NCI-H2227 treated with DMSO at 0.1 percent for 48 hours (cell line): ENCODE measurements at regions not wholly inside any gene's neighbourhood (a gene's known extent, or its start where the extent isn't known, plus 50 kb on each side); places are given as distances from the start of the nearest gene placed in this dataset.
"Not testable (repeated sequence)": the region's sequence is repeated elsewhere in the genome, so short reads cannot be mapped to it uniquely, and the experiment has no call there.

ENCODE experiments used
- DNase-seq: peaks from one replicate; lab custom pipeline; 2025; lab: John Stamatoyannopoulos, UW

DNA sequence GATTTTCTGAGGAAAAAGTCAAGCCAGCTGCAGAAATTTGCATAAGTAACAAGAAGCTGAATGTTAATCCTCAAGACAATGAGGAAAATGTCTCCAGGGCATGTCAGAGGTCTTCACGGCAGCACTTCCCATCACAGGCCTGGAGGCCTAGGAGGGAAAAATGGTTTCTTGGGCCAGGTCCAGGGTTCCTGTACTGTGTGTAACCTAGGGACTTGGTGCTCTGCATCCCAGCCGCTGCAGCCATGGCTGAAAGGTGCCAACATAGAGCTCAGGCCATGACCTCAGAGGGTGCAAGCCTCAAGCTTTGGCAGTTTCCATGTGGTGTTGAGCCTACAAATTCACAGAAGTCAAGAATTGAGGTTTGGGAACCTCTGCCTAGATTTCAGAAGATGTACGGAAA lies 144.1 kb downstream of the AKR1D1 start:
- not testable (repeated sequence) for DNase-seq

DNA sequence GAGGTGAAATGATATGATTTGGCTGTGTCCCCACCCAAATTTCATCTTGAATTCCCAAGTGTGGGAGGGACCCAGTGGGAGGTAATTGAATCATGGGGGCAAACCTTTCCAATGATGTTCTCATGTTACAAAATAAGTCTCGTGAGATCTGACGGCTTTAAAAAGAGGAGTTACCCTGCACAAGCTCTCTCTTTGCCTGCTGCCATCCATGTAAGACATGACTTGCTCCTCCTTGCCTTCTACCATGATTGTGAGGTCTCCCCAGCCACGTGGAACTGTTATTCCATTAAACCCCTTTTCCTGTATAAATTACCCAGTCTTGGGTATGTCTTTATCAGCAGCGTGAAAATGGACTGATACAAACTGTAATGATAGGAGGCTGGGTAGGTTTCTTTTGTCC lies 145.1 kb downstream of the AKR1D1 start:
- DNase-seq = not testable (repeated sequence)

DNA sequence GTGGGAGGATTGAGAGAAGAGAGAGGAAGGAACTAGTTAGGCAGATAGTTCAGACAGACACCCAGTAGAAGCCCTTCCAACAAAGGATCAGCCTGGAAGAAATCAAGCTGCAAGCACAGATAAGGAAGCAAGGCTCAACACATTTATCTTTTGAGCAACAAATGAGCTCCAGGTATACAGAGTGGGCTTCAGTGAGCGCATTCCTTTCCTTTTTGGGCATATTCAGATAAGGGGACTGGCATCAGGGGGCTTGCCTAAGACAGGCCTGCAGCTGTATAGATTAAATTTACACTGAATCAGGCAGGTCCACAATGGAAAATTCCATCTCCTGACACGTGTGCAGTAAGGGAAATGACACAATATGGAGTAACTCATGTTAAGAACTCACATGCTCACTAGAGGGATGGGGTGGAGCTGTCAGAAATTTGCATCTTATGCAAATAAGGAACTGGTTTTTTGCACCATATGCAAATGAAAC lies 147.2 kb downstream of the AKR1D1 start:
- no peak for DNase-seq

DNA sequence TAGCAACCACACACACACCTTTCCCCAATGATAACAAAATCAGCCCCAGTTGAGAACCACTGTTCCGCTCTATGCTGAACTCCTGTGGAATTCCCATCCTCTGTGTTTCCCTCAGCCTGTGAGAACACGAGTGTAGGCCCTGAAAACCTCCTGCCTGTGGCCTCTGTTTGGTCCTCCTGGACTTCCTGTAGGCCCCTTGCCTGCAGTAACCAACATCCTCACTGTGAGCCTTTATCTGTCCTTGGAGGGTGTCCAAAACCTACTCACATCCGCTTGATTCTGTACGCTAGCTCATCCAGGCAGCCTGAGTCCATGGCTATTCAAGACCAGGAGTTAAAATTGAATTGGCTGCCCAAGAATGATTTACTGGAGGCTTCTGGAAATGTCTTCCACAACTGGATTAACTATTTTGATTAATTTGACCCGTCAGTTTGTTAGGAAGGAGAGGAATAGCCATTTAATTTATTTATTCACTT lies 149.8 kb downstream of the AKR1D1 start:
- no peak for DNase-seq

DNA sequence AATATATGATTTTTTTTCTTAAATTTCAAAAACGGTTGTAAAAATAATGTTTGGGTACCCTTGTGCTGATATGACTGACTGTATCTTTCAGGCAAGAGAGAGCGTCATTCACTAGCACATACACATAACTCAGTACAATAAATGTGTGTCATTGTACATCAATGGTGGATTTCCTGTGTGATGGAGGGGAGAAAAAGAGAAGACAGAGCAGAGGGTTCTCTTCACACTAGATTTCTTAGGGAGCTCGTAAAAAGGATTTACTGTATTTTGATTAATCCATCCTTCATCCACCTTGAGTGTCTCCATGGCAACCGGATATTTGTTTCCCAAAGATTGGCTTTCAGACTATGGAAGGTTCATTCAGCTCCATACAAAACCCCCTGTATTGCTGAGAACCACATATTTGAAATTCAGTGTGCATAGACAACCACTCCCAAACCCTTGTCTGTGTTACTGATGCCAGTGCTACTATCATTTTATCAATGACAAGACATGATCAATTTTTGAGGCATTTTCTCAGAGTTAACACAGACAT lies 150.6 kb downstream of the AKR1D1 start:
- DNase-seq = no peak

DNA sequence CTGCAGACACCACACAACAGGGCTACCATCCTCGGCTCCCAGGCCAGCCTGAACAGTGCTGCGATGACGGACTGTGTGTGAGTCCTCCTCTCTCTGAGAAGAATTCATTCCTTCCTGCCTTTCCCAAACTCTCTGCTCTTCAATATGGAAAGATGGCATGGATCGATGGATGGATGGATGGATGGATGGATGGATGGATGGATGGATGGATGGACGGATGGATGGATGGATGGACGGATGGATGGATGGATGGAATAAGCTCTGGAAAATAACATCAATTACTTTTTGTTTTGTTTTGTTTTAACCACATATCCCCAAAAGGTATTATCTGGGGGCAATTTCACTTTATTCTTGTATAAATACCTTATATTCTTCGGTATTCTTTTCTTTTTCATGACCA lies 151.9 kb downstream of the AKR1D1 start:
- DNase-seq = no peak

DNA sequence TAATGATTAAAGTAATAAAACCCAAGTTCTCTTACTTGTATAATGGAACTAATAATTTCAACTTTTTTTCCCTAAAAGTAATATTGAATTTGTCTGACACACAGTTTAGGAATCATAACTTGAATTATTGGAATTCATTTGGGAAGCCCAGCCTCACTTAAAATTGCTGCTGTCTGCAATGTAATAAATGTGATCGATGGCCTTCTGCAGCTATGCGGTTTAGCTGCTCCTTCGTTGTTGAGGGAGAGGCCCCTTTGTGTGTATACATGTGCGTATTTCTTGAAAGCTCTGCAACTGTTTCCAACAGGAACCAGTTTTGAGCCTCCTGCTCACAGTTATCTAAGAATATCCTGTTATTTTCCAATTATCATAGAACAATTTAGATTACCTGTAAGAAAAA lies 152.5 kb downstream of the AKR1D1 start:
- no peak for DNase-seq

DNA sequence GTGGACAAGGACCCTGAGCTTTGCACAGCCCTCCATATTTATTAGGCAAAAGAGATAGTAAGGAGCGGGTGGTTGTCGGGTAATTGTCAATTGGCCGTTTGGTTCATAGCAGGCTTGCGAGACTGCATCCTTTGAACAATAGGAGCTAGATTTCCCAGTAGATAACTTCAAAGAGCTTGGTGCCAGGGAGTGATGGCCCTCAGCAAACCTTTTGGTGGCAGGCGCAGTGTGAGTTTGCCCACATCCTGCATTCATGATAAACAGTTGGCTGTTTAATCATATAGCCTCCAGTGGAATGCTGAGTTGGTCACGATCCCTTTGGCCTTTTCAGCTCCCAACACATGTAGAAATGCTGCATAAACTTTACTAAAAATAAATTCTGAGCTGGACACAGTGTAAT lies 156.9 kb downstream of the AKR1D1 start:
- DNase-seq = no peak

DNA sequence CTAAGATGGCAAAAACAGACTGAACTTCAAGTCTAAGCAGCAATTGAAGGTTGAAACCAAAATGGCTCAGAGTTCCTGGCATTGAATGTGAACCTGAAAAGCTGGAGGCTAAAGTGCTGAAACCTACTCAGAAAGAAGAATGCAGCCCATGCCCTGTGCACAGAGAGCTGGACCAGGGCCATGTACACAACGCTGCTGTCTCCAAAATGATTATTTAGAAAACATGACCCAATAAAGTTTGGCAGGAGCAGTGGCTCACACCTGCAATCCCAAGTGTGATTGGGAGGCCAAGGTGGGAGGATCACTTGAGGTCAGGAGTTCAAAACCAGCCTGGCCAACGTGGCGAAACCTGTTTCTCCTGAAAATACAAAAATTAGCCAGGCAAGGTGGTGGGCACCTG lies 158.9 kb downstream of the AKR1D1 start:
- no peak for DNase-seq

DNA sequence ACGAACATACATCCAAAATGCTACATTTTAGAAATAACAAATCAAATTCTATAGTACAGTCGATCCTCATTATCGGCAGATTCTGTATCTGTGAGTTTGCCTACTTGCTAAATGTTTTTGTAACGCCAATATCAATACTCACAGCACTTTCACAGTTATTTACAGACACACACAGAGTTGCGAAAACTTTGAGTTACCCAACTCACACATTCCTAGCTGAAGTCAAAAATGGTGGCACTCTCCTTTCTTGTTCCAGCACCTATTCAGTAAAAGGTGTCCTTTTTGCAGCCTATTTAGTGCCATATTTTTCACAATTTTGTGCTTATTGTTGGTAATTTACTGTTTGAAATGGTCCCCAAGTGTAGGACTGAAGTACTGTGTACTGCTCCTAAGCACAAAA lies 161.7 kb downstream of the AKR1D1 start:
- no peak for DNase-seq

DNA sequence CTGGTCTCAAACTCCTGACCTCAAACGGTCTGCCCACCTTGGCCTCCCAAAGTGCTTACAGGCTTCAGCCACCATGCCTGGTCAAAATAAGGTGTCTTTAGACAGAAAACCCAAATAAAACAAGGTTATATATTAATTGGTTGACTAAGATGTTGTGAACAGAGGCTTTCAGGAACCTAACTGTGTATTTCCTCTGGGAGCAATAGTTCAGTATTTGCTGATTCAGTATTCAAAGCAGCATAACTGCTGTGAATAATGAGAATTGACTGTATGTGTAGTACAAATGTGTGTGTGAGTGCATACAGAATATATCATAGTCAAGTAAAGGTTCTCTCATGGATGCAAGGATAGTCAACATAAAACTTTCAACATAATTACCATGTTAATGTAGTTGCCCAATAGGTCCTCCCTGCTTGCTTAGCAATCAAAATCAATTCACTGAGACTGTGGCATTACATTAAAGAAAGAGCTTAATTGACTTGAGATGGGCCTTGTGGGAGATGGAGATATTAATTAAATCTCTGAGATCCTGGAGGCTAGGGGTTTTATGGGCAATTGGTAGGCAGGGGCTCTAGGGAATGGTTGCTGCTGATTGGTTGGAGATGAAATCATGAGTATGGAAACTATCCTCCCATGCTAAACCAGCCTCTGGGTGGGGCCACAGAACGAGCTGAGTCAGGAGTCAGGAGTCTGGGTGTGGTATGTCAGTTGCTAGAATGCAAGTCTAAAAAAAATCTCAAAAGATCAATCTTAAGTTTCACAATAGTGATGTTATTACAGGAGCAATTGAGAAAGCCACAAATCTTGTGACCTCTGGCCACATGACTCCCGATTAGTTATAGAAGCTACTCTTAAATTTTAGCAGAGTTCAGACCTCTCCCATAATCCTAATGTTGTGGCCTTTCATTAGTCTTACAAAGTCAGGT lies 162.7 kb downstream of the AKR1D1 start:
- no peak for DNase-seq

DNA sequence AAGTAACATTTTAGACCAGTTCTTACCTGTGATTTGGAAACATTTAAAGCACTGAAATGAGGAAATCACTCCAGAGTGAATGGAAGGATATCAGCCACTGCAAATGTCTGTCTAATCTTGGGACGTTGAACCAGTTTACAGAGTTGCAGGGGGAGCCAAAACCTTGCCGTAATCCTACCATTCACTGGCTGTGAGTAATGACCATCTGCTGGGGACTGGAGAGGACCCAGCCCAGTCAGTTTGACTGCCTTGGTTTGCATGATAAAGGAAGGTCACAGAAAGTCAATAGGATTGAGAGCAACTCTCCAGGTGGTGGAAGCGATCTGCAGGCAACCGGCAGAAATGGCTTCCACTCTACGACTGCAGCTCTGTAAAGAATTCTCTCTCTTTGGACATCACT lies 167.2 kb downstream of the AKR1D1 start:
- DNase-seq = peak; percentile 82

DNA sequence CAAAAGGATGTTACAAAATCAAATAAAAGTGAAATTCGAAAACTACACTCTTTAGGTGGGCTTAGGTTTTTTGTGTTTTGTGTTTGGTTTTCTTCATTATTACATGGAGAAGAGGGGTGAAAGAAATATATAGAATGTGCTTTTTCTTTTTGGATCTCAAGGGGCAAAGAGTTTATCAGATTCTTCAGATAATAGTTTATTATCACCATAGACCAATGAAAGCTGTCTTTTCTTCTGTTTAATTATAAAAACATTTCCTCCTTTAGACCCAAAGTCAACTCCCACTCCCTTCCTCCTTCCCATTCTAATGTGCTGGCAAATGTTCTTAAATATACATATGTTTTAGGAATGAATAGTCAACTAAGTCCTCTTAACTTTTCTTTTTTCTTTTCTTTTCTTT lies 167.6 kb downstream of the AKR1D1 start:
- DNase-seq = no peak

DNA sequence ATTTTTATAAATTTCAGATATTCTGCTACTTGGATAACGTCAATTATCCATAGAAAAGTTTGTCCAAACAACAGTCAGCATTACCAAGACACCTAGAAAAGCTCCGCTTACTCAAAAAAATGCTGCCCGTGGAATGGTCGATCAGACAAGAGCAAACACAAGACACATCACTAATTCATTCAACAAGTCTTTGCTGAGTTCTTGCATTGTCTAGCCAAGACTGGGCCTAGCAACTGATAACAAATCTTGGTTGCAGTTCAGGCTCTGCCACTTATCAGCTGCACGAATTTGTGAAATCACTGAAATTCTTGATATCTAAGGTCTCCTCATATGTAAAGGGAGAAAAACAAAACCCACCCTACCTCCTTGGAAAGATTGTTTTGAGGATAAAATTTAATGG lies 168.3 kb downstream of the AKR1D1 start:
- no peak for DNase-seq

DNA sequence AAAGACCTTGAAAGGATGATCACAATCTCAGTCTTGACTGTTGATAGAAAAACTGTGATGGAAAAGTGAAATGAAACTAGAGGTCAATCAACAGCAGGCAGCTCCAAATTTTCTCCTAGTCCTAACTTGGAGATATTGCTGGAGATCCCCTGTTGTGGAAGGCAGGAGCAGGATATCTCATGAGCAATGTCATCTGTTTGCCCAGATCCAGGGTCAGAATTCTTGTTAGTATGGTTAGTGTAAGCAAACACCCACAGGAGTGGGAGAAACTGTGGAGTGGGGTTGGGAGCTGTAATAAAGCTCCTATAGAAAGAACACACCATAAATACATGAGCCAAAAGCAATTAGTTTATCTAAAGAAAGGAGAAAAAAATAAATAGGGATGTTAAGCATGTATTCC lies 169.0 kb downstream of the AKR1D1 start:
- no peak for DNase-seq

DNA sequence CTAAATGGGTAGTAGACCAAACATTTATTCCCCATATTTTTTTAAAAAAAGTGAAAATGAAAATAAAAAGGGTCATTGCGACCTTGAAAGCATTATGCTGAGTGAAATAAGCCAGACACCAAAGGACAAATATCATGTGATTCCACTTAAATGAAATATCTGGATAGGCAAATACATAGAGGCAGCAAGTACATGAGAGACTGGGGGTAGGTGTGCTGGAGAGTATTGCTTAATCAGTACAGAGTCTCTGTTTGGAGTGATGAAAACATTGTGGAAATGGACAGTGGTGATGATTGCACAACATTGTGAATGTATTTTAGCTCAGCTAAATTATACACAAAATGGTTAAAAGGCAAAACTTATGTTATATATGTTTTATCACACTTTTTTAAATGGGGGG lies 169.4 kb downstream of the AKR1D1 start:
- no peak for DNase-seq

DNA sequence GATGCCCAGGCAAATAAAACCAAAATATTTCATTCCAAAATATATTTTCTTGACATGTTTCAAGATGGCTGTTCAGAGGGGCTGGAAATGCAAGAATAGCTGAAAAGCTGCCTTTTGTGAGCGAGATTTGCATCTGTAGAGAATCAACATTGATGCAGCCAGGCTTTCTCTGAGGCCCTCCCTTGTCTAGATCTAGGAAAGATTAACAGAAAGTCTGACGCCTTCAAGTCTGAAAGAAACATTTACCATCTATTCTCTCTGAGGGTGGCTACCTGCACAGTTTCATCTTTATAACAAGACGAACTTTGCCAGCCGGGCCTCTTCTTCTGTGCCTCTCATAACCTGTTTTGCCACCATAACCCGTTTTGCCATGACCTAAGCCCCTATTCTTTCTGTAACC lies 170.2 kb downstream of the AKR1D1 start:
- DNase-seq = no peak

DNA sequence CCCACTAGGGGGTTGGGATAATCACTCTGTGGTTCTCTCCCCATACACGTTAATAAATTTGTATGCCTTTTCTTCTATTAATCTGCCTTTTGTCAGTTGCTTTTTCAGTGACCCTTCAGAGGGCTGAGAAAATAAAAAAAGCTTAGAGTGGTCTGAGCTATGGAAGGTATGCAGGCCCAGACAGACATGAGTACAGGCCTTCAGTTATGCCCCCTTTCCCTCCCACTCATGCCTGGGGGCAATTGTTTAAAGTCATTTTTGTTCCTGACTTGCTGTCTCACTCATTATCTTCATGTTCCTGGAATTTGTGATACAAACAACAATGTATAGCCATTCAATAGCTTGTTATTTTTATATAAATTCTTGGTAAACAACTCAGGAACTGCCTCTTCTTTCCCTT lies 170.8 kb downstream of the AKR1D1 start:
- DNase-seq = no peak

DNA sequence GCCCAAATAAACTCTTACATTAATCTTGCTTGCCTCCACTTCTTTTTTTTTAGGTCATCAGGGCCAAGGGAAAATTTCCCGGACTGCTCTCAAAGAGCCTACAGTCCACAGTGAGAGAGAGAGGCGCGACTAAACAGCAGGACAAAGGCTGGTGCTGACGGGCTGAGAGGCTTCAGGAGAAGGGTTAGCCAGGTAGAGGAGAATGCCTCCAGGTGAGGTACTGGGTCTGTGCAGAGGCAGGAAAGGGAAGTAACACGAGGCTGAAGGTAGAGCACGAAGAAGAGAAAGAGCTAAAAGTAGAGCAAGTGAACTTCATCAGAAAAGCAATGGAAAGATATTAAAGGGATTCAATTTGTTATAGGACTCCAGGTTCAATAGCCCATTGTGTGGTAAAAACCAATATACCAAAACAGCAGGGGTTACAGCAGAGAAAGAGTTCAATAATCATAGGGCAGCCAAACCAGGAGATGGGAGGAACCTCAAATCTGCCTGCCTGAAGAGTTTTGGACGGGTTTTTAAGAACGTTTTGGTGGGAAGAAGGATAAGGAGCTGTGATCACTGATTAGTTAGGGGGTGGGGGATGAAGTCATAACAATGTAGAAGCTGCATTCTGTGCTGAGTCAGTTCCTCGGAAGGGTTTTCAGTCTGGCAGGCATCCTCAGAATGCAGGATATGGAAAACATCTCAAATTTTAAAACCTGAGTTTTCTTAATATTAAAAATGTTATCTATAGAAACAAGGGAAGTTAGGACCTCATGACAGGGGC lies 171.5 kb downstream of the AKR1D1 start:
- DNase-seq = no peak

DNA sequence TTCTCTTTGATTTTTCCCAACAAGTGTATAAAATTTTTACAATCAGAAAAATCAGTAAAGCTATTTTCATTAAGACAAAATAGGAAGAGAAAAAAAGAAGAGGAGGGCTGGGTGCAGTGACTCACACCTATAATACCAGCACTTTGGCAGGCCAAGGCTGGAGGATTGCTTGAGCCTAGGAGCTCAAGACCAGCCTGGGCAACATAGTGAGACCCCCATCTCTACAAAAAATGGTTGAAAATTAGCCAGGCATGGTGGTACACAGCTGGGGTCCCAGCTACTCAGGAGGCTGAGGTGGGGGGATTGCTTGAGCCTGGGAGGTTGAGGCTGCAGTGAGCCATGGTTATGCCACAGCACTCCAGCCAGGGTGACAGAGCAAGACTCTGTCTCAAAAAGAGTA lies 172.3 kb downstream of the AKR1D1 start:
- DNase-seq = no peak

DNA sequence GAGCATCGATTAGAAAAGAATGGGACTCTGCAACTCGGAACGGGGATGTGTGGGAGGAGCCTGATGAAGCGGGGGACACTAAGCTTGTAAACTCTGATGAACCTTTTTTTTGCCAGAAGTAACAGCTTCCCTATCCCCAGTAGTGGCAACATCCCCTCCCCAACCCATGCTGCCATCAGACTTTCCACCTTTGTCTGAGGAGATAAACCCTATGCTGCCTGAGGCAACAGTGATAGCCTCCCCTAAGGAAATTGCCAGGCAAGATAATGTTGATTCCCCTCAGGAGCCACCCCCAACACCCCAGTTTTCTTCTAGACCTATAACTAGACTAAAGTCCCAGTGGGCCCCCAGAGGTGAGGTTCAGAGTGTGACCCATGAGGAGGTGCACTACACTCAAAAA lies 173.7 kb downstream of the AKR1D1 start:
- no peak for DNase-seq

DNA sequence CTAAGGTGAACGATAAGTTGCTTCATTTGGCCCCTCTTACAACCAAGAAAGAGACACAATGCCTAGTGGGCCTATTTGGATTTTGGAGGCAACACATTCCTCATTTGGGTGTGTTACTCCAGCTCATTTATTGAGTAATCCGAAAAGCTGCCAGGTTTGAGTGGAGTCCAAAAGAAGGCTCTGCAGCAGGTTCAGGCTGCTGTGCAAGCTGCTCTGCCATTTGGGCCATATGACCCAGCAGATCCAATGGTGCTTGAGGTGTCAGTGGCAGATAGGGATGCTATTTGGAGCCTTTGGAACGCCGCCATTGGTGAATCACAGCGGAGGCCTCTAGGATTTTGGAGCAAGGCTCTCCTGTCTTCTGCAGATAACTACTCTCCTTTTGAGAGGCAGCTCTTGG lies 176.4 kb downstream of the AKR1D1 start:
- not testable (repeated sequence) for DNase-seq

DNA sequence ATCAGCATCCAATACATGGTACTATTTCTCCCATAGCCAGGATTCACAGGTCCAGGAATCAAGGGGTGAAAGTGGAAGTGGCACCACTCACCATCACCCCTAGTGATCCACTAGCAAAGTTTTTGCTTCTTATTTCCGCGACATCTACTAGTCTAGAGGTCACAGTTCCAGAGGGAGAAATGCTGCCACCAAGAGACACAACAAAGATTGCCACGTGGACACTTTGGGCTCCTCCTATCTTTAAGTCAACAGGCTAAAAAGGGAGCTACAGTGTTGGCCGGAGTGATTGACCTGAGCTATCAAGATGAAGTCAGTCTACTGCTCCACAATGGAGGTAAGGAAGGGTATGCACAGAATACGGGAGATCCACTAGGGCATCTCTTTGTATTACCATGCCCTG lies 178.2 kb downstream of the AKR1D1 start:
- no peak for DNase-seq
